ENCODE measurements at regions not wholly inside any gene's neighbourhood (a gene's known extent, or its start where the extent isn't known, plus 50 kb on each side); places are given as distances from the start of the nearest gene placed in this dataset.

- no peak overlapping the region for H3K27ac ChIP-seq
These were observed 289.9 kb upstream of the FAM241A start for GRCh38 chr4:111855308-111855707.

GRCh38 chr4:111864066-111864465, 281.2 kb upstream of the FAM241A start:
- TF ChIP-seq CTCF (IDR thresholded peaks at IDR 0.05) (no peak), ZFX (IDR thresholded peaks at IDR 0.05; ENCODE audit: borderline replicate concordance) (no peak)

More at GRCh38 chr4:111855308-111855707, 289.9 kb upstream of the FAM241A start:
- TF ChIP-seq ZFX (IDR thresholded peaks at IDR 0.05; ENCODE audit: borderline replicate concordance) (no peak), CTCF (IDR thresholded peaks at IDR 0.05) (no peak)

GRCh38 chr4:111869339-111869738, 275.9 kb upstream of the FAM241A start:
- TF ChIP-seq ZFX (IDR thresholded peaks at IDR 0.05; ENCODE audit: borderline replicate concordance), result no peak
- no peak for TF ChIP-seq CTCF (IDR thresholded peaks at IDR 0.05)
- H3K27ac ChIP-seq, result no peak overlapping the region

More at GRCh38 chr4:111864066-111864465, 281.2 kb upstream of the FAM241A start:
- H3K27ac ChIP-seq, result no peak overlapping the region

- H3K27ac ChIP-seq, result no peak overlapping the region
- TF ChIP-seq CTCF (IDR thresholded peaks at IDR 0.05) (no peak), ZFX (IDR thresholded peaks at IDR 0.05; ENCODE audit: borderline replicate concordance) (no peak)
These were observed 273.5 kb upstream of the FAM241A start for GRCh38 chr4:111871802-111872201.

GRCh38 chr4:111873801-111874200, 271.5 kb upstream of the FAM241A start:
- H3K27ac ChIP-seq, result no peak overlapping the region
- TF ChIP-seq ZFX (IDR thresholded peaks at IDR 0.05; ENCODE audit: borderline replicate concordance), result no peak
- no peak for TF ChIP-seq CTCF (IDR thresholded peaks at IDR 0.05)

- TF ChIP-seq CTCF (IDR thresholded peaks at IDR 0.05) (no peak), ZFX (IDR thresholded peaks at IDR 0.05; ENCODE audit: borderline replicate concordance) (no peak)
- no peak overlapping the region for H3K27ac ChIP-seq
These were observed 265.7 kb upstream of the FAM241A start for GRCh38 chr4:111879539-111879938.

- TF ChIP-seq ZFX (IDR thresholded peaks at IDR 0.05; ENCODE audit: borderline replicate concordance) (no peak), CTCF (IDR thresholded peaks at IDR 0.05) (no peak)
- H3K27ac ChIP-seq, result no peak overlapping the region
These were observed 265.1 kb upstream of the FAM241A start for GRCh38 chr4:111880116-111880515.
